OCI-LY7 (cell line): ENCODE measurements at regions not wholly inside any gene's neighbourhood (a gene's known extent, or its start where the extent isn't known, plus 50 kb on each side); places are given as distances from the start of the nearest gene placed in this dataset.

Source experiments
- BruUV-seq: library from RNA; stranded (reverse); fragments of 400-500 nt; replicated peaks from 2 replicates; lab custom pipeline; 2021; lab: Mats Ljungman, UMichigan
- CTCF ChIA-PET: fragments of 300-600 bp; sonication (Branson Sonifier 250); formaldehyde crosslinking; loops from one replicate; lab custom pipeline; 2022; ENCODE audit warnings: antibody characterized with exemption; ENCODE audit not compliant: unreplicated experiment; lab: Charles Lee
- POLR2A ChIA-PET: fragments of 300-600 bp; sonication (Branson Sonifier 250); formaldehyde crosslinking; loops from one replicate; lab custom pipeline; 2022; ENCODE audit warnings: antibody characterized with exemption; lab: Charles Lee
- DNase-seq: peaks from one replicate; pipeline ENCODE4 v3.0.0-alpha.2; 2015; ENCODE audit warnings: low spot score
- H2AFZ ChIP-seq: fragments of 200-600 bp; sonication (generic), shearing (Covaris generic); 2 replicates; pipeline ENCODE4 v1.6.1; 2014; ENCODE audit warnings: mild to moderate bottlenecking, antibody characterized with exemption, low read length, moderate library complexity
- H3K27ac ChIP-seq: fragments of 200-600 bp; sonication (generic); 2 replicates; pipeline ENCODE4 v1.5.1; 2014; ENCODE audit warnings: mixed run types, low read depth, mild to moderate bottlenecking, moderate library complexity, low read length, inconsistent platforms; ENCODE audit not compliant: poor library complexity, severe bottlenecking
- H3K36me3 ChIP-seq: fragments of 200-600 bp; sonication (generic); 2 replicates; pipeline ENCODE4 v1.6.1; 2014; ENCODE audit warnings: mild to moderate bottlenecking, antibody characterized with exemption, low read length, moderate library complexity, mixed read lengths; ENCODE audit not compliant: insufficient read depth
- H3K4me1 ChIP-seq: fragments of 200-600 bp; sonication (generic); 2 replicates; pipeline ENCODE4 v1.5.1; 2014; ENCODE audit warnings: mild to moderate bottlenecking, low read length; ENCODE audit not compliant: insufficient read depth, poor library complexity, severe bottlenecking
- H3K4me2 ChIP-seq: fragments of 200-600 bp; sonication (generic); 2 replicates; pipeline ENCODE4 v1.6.1; 2014; ENCODE audit warnings: mild to moderate bottlenecking, low read length
- H3K4me3 ChIP-seq: fragments of 200-600 bp; sonication (generic); 2 replicates; pipeline ENCODE4 v1.5.1; 2014; ENCODE audit warnings: mild to moderate bottlenecking, low read depth, low read length; ENCODE audit not compliant: poor library complexity, severe bottlenecking
- H3K79me2 ChIP-seq: fragments of 200-600 bp; sonication (generic); 2 replicates; pipeline ENCODE4 v1.6.1; 2016; ENCODE audit warnings: low read depth, mild to moderate bottlenecking, low read length, moderate library complexity, mixed read lengths; ENCODE audit not compliant: insufficient read depth
- H3K9me2 ChIP-seq: fragments of 200-600 bp; sonication (generic); 2 replicates; pipeline ENCODE4 v1.6.1; 2016; ENCODE audit warnings: mild to moderate bottlenecking, low read length, mixed read lengths; ENCODE audit not compliant: insufficient read depth
- H3K9me3 ChIP-seq: fragments of 200-600 bp; sonication (generic); 2 replicates; pipeline ENCODE4 v1.6.1; 2014; ENCODE audit warnings: mild to moderate bottlenecking, mixed run types, low read length, mixed read lengths
- H4K20me1 ChIP-seq: fragments of 200-600 bp; sonication (generic); 2 replicates; pipeline ENCODE4 v1.6.1; 2014; ENCODE audit warnings: mild to moderate bottlenecking, antibody characterized with exemption, low read length, moderate library complexity, mixed read lengths; ENCODE audit not compliant: insufficient read depth
- EZH2phosphoT487 ChIP-seq: fragments of 200-600 bp; sonication (generic); IDR thresholded peaks from 2 replicates; pipeline ENCODE4 v1.6.1; 2018; ENCODE audit warnings: low read depth, borderline replicate concordance, mild to moderate bottlenecking, mixed run types, antibody characterized with exemption, low read length, moderate library complexity, mixed read lengths
- intact Hi-C: fragments of 100-400 bp; cut with micrococcal nuclease; formaldehyde crosslinking; loops from one replicate; pipeline ENCODE4 v1.10.0; 2022; ENCODE audit not compliant: unreplicated experiment
- TF ChIP-seq, protein P1 (sequence below): fragments of 200-600 bp; sonication (generic); conservative IDR thresholded peaks from 2 replicates; pipeline ENCODE4 v1.5.1; 2014; ENCODE audit warnings: mild to moderate bottlenecking, antibody characterized with exemption, low read length, moderate library complexity, mixed read lengths

DNA sequence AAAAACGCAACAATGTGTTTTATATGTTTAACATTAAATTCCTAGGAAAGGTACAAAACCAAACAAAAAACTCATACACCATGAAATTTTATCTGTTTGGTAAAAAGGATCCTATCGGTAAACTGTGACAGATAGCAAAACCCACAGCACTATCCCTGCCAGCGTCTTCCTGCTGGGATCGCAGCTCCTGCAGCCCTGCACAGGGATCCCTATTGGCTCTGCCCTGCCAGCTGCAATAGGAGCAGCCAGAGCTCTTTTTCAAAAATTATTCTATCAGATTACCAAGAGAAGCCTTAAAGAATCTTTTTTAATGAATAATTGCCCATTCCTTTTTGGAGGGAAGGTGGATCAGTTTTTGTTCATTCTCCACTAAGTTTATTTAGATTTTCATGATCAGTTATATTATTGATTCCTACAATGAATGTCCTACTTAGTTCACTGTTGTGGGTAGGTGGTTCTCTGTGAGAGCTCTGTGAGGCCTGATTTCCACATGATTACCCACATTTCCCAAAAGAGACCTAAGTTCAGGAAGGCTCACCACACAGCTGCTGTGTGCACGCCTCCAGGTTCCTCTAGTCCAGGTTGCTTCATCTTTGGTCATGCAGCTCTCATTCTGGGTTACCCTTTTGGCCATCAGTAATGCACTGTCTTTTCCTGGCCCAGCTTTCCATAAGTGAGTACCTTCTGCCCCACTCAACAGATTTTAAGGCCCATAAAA is 293.8 kb downstream of the FRK start:
- ChIA-PET CTCF (no interaction called here), POLR2A (interaction anchor here (0.5 kb wide), 1 partner anchor 378 kb away, joined by 3 read pairs; no protein-coding TSS in a partner anchor)
- DNase-seq = no peak
- H3K4me2 ChIP-seq = no peak overlapping the region
- H4K20me1 ChIP-seq = no peaks in the 10 kb centered on the region
- no peaks in the 10 kb centered on the region for H3K4me1 ChIP-seq
- no peaks in the 10 kb centered on the region for H3K36me3 ChIP-seq
- no peaks in the 10 kb centered on the region for H3K9me3 ChIP-seq
- no peak overlapping the region for H3K27ac ChIP-seq
- no TSS peak for BruUV-seq
- no peak for TF ChIP-seq EZH2phosphoT487
- TF ChIP-seq, protein P1, sequence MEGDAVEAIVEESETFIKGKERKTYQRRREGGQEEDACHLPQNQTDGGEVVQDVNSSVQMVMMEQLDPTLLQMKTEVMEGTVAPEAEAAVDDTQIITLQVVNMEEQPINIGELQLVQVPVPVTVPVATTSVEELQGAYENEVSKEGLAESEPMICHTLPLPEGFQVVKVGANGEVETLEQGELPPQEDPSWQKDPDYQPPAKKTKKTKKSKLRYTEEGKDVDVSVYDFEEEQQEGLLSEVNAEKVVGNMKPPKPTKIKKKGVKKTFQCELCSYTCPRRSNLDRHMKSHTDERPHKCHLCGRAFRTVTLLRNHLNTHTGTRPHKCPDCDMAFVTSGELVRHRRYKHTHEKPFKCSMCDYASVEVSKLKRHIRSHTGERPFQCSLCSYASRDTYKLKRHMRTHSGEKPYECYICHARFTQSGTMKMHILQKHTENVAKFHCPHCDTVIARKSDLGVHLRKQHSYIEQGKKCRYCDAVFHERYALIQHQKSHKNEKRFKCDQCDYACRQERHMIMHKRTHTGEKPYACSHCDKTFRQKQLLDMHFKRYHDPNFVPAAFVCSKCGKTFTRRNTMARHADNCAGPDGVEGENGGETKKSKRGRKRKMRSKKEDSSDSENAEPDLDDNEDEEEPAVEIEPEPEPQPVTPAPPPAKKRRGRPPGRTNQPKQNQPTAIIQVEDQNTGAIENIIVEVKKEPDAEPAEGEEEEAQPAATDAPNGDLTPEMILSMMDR = no peak
- no peak overlapping the region for H3K4me3 ChIP-seq
- intact Hi-C loops = no loop called here
- no peaks in the 10 kb centered on the region for H3K79me2 ChIP-seq
- H3K9me2 ChIP-seq = no peaks in the 10 kb centered on the region
- no peak overlapping the region for H2AFZ ChIP-seq

DNA sequence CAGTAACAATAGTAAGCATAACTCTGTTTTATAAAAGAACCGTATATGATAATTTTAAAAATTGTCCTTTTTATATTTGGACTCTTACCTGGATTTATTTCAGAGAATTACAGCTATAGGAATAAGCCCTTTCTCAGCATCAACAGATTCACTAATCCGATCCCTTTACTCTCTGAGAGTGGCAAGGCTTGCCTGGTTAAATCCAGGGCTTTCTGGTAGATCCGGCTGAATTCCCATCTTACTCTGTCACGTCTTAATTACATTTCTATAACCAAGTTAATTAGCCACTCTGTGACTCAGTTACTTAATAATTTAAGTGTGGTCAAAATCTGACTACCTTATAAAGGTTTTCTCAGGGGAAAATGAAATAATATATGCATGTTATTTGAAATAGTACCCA is 294.7 kb downstream of the FRK start:
- BruUV-seq = no TSS peak
- Histone ChIP-seq H3K36me3 (no peaks in the 10 kb centered on the region), H3K9me2 (no peaks in the 10 kb centered on the region), H2AFZ (no peak overlapping the region), H3K4me2 (no peak overlapping the region), H3K4me3 (no peak overlapping the region), H3K27ac (no peak overlapping the region), H3K4me1 (no peaks in the 10 kb centered on the region), H4K20me1 (no peaks in the 10 kb centered on the region), H3K9me3 (no peaks in the 10 kb centered on the region), H3K79me2 (no peaks in the 10 kb centered on the region)
- DNase-seq = no peak
- ChIA-PET POLR2A (no interaction called here), CTCF (no interaction called here)
- intact Hi-C loops = no loop called here
- TF ChIP-seq, protein P1 = no peak
- TF ChIP-seq EZH2phosphoT487 = no peak

DNA sequence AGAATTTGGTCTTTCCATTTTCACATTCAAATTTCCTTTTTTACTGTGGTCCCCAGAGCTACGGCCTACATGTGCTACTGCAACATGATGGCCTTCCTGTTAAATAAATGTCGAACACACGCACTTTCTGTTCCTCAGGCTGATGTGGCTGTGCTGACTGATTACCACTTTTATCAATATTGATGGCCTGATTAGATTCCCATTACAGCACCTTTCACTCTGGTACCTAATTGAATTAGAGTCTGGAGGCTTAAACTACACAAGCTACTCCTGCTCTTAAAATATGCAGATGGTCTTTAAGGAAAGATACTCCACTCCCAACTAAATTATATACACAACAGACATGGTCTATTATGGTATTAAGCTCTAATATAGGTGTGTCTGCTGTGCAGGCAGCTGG is 301.6 kb downstream of the FRK start:
- H2AFZ ChIP-seq = no peak overlapping the region
- no peak overlapping the region for H3K4me2 ChIP-seq
- H3K9me2 ChIP-seq = no peaks in the 10 kb centered on the region
- H3K9me3 ChIP-seq = no peaks in the 10 kb centered on the region
- CTCF ChIA-PET = no interaction called here
- no peak for DNase-seq
- no peak overlapping the region for H3K4me3 ChIP-seq
- H4K20me1 ChIP-seq = no peaks in the 10 kb centered on the region
- intact Hi-C loops = no loop called here
- no peak overlapping the region for H3K27ac ChIP-seq
- no TSS peak for BruUV-seq
- H3K4me1 ChIP-seq = no peaks in the 10 kb centered on the region
- no peaks in the 10 kb centered on the region for H3K79me2 ChIP-seq
- TF ChIP-seq EZH2phosphoT487 = no peak
- TF ChIP-seq, protein P1 = no peak
- no peaks in the 10 kb centered on the region for H3K36me3 ChIP-seq
- POLR2A ChIA-PET = no interaction called here
